Endothelial cell of umbilical vein (primary cell): ENCODE measurements at regions not wholly inside any gene's neighbourhood (a gene's known extent, or its start where the extent isn't known, plus 50 kb on each side); places are given as distances from the start of the nearest gene placed in this dataset.

ENCODE experiments used
- BruUV-seq: library from RNA; stranded (reverse); fragments of 400-500 nt; replicated peaks from 2 replicates; lab custom pipeline; 2021; lab: Mats Ljungman, UMichigan
- CTCF ChIA-PET: fragments of 300-600, 350-600 bp; sonication (Branson Sonifier 250); formaldehyde crosslinking; loops from one replicate; lab custom pipeline; 2021; ENCODE audit warnings: antibody characterized with exemption, inconsistent platforms; lab: Charles Lee
- POLR2A ChIA-PET: fragments of 300-600, 350-600 bp; sonication (Branson Sonifier 250); formaldehyde crosslinking; loops from one replicate; lab custom pipeline; 2021; ENCODE audit warnings: antibody characterized with exemption, inconsistent platforms; lab: Charles Lee
- DNase-seq: peaks from one replicate; pipeline ENCODE4 v3.0.0-alpha.2; 2011; ENCODE audit warnings: low read depth, low spot score
- FAIRE-seq: peaks from 2 replicates; lab custom pipeline; 2011; peaks lifted over from hg19 to GRCh38; lab: Jason Lieb, UNC
- H2AFZ ChIP-seq: 2 replicates; pipeline ENCODE4 v1.6.0; 2012; ENCODE audit warnings: low read depth, low read length, control low read depth, inconsistent platforms
- H3K27ac ChIP-seq: 2 replicates; pipeline ENCODE4 v1.5.1; 2011; ENCODE audit warnings: low read depth, mild to moderate bottlenecking, control low read depth, low read length, moderate library complexity; ENCODE audit not compliant: insufficient read depth
- H3K27me3 ChIP-seq, 2 experiments: 2 replicates each; pipeline versions ENCODE4 v1.6.0 to v1.6.1; 2011; ENCODE audit warnings: low read length in 2 of 2, mixed read lengths in 1 of 2; ENCODE audit not compliant: control insufficient read depth in 2 of 2, insufficient read depth in 2 of 2
- H3K36me3 ChIP-seq, 2 experiments: 2 replicates in 1 of 2; 3 replicates in 1 of 2; pipeline ENCODE4 v1.5.1; 2011; ENCODE audit warnings: low read length in 2 of 2, mild to moderate bottlenecking in 1 of 2, moderate library complexity in 1 of 2; ENCODE audit not compliant: control insufficient read depth in 2 of 2, insufficient read depth in 2 of 2; ENCODE audit errors: extremely low read depth in 1 of 2
- H3K4me1 ChIP-seq: 3 replicates; pipeline ENCODE4 v1.5.1; 2011; ENCODE audit warnings: mild to moderate bottlenecking, low read length; ENCODE audit not compliant: control insufficient read depth, insufficient read depth; ENCODE audit errors: extremely low read depth
- H3K4me2 ChIP-seq: 2 replicates; pipeline ENCODE4 v1.6.1; 2011; ENCODE audit warnings: low read length, control low read depth, mixed read lengths; ENCODE audit not compliant: insufficient read depth
- H3K4me3 ChIP-seq, 3 experiments: fragments of 200-600 bp in 1 of 3; sonication (generic), shearing (Covaris generic) in 1 of 3; replicated peaks in 1 of 3; 2 replicates each; pipeline ENCODE4 v1.5.1; 2011 to 2016; ENCODE audit warnings: control low read depth in 3 of 3, low read length in 3 of 3, mild to moderate bottlenecking in 2 of 3, inconsistent platforms in 1 of 3, low read depth in 1 of 3, moderate library complexity in 1 of 3; ENCODE audit not compliant: insufficient read depth in 1 of 3
- H3K79me2 ChIP-seq: 2 replicates; pipeline ENCODE4 v1.6.0; 2012; ENCODE audit warnings: low read length, inconsistent platforms; ENCODE audit not compliant: control insufficient read depth, insufficient read depth
- H3K9ac ChIP-seq: replicated peaks from 2 replicates; pipeline ENCODE3; 2011; ENCODE audit warnings: low read length, control low read depth; ENCODE audit not compliant: insufficient read depth; ENCODE audit errors: extremely low read depth
- H3K9me1 ChIP-seq: replicated peaks from 3 replicates; pipeline ENCODE4 v1.6.0; 2011; ENCODE audit warnings: mild to moderate bottlenecking, low read length; ENCODE audit not compliant: control insufficient read depth, insufficient read depth; ENCODE audit errors: extremely low read depth
- H3K9me3 ChIP-seq: replicated peaks from 2 replicates; pipeline ENCODE4 v1.5.1; 2012; ENCODE audit warnings: low read length, inconsistent platforms; ENCODE audit not compliant: control insufficient read depth, insufficient read depth
- H4K20me1 ChIP-seq: replicated peaks from 2 replicates; pipeline ENCODE3; 2011; ENCODE audit warnings: mild to moderate bottlenecking, low read length; ENCODE audit not compliant: control insufficient read depth, insufficient read depth; ENCODE audit errors: extremely low read depth
- FOS ChIP-seq: IDR thresholded peaks from 2 replicates; pipeline ENCODE4 v1.6.1; 2011; ENCODE audit warnings: mild to moderate bottlenecking, low read length, moderate library complexity, borderline replicate concordance; ENCODE audit not compliant: insufficient read depth
- dilution Hi-C: fragments of 300-500 bp; cut with MboI; formaldehyde crosslinking; loops from one replicate; pipeline ENCODE4 v1.15.0; 2019; ENCODE audit warnings: low sequenced_read_pairs; ENCODE audit not compliant: extremely low pct_ligation_motif_present
- intact Hi-C: fragments of 100-400 bp; cut with micrococcal nuclease; formaldehyde crosslinking; loops from one replicate; pipeline ENCODE4 v1.10.0; 2022
- TF ChIP-seq, protein P1 (sequence below), 2 donors: IDR thresholded peaks; 1 replicate in 1 of 2; 2 replicates in 1 of 2; pipeline ENCODE4 v1.5.1; 2011; ENCODE audit warnings: low read length in 2 of 2, mild to moderate bottlenecking in 2 of 2, moderate library complexity in 2 of 2, control low read depth in 1 of 2, inconsistent platforms in 1 of 2, low read depth in 1 of 2; ENCODE audit not compliant: insufficient read depth in 1 of 2; ENCODE audit errors: extremely low read depth in 1 of 2
- TF ChIP-seq, protein P2 (sequence below): IDR thresholded peaks from 2 replicates; pipeline ENCODE4 v1.6.1; 2011; ENCODE audit not compliant: insufficient read depth, insufficient read length

DNA sequence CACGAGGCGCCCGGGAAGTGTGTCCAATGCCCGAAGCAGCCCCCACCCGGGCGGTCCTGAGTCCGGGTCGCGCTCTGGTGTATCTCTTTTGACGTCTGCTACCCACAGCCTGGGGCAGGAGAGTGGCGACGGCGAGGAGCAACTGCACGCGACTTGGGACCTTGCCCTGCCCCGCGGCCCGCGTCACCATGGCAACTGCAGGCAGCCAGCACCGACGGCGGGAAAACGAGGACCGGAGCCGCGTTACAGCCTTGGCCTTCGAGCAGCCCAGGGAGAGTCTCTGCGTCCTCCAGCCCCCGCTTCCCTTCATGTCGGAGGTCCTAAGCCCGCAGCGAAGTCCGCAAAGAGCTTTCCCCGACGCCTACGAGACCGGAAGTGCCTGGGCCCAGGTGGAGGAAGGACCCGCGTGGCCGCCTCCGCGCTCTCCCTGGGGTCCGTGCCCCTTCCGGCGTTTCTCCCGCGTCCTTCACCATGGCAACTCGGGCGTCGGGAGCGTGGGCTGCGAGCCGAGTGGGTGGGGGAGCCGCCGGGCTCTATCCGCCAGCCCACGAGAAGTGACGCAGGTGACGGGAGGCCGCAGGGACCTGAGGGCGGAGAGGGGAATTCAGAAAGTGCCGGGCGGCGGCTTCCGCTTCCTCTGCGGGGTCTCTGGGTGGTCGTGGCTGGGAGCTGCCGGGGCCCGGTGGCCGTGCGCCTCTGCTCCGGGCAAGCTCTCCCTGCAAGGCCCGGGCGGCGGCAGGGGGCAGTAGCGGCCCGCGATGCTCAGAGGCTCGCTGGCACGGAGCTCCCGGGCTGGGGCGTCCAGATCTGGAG, 88.6 kb upstream of the TGM3 start:
- intact Hi-C loops: loop anchor here (1.0 to 2.0 kb wide), 5 partner anchors 82 to 440 kb away; no protein-coding TSS in a partner anchor
- no peak for FAIRE-seq

More for the DNA sequence above, 88.6 kb upstream of the TGM3 start:
- H3K4me3 ChIP-seq: peak overlapping the region; percentile 2 to 41 (median 37)
- no TSS peak for BruUV-seq
- H3K9me3 ChIP-seq: no peaks in the 10 kb centered on the region
- H3K79me2 ChIP-seq: no peaks in the 10 kb centered on the region
- no peak overlapping the region for H3K9ac ChIP-seq
- peak overlapping the region; percentile 43 for H3K4me2 ChIP-seq
- H3K9me1 ChIP-seq: no peaks in the 10 kb centered on the region
- DNase-seq: peak; percentile 53
- H3K27me3 ChIP-seq: peaks cover 4 to 5% of the 10 kb centered on the region in 2 experiments
- H3K27ac ChIP-seq: no peak overlapping the region
- H3K36me3 ChIP-seq: no peaks in the 10 kb centered on the region
- CTCF ChIA-PET: interaction anchor here (0.6 to 3.0 kb wide), 54 partner anchors 9 to 467 kb away, joined by 3 to 55 read pairs (median 4); partner anchors contain the start of genes NOP56 and SNRPB
- dilution Hi-C loops: no loop called here
- H4K20me1 ChIP-seq: no peaks in the 10 kb centered on the region
- POLR2A ChIA-PET: no interaction called here
- H3K4me1 ChIP-seq: peaks cover 5% of the 10 kb centered on the region
- peak overlapping the region; percentile 63 for H2AFZ ChIP-seq
- TF ChIP-seq FOS: no peak
- TF ChIP-seq, protein P1, sequence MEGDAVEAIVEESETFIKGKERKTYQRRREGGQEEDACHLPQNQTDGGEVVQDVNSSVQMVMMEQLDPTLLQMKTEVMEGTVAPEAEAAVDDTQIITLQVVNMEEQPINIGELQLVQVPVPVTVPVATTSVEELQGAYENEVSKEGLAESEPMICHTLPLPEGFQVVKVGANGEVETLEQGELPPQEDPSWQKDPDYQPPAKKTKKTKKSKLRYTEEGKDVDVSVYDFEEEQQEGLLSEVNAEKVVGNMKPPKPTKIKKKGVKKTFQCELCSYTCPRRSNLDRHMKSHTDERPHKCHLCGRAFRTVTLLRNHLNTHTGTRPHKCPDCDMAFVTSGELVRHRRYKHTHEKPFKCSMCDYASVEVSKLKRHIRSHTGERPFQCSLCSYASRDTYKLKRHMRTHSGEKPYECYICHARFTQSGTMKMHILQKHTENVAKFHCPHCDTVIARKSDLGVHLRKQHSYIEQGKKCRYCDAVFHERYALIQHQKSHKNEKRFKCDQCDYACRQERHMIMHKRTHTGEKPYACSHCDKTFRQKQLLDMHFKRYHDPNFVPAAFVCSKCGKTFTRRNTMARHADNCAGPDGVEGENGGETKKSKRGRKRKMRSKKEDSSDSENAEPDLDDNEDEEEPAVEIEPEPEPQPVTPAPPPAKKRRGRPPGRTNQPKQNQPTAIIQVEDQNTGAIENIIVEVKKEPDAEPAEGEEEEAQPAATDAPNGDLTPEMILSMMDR (IDR thresholded peaks at IDR 0.05; ENCODE audit: extremely low read depth in 1 of 2, insufficient read depth in 1 of 2, low read depth in 1 of 2, low read length in 2 of 2): peak; percentile 76 to 88
- TF ChIP-seq, protein P2, sequence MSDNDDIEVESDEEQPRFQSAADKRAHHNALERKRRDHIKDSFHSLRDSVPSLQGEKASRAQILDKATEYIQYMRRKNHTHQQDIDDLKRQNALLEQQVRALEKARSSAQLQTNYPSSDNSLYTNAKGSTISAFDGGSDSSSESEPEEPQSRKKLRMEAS: no peak
